ENCODE measurements at regions not wholly inside any gene's neighbourhood (a gene's known extent, or its start where the extent isn't known, plus 50 kb on each side); places are given as distances from the start of the nearest gene placed in this dataset.

- TF ChIP-seq CTCF (IDR thresholded peaks at IDR 0.05; ENCODE audit: borderline replicate concordance, extremely low read depth, low read length, poor library complexity, severe bottlenecking) (no peak), EZH2 (IDR thresholded peaks at IDR 0.05; ENCODE audit: borderline replicate concordance, low read depth, low read length, severe bottlenecking) (no peak)
- no peak overlapping the region for H2AFZ ChIP-seq (ENCODE audit: low read depth, low read length)
- no peaks in the 10 kb centered on the region for H3K36me3 ChIP-seq (ENCODE audit: insufficient read depth, low read length)
- H3K9me3 ChIP-seq (ENCODE audit: insufficient read depth, low read length, severe bottlenecking), result no peaks in the 10 kb centered on the region
- no peak for ATAC-seq (ENCODE audit: insufficient read depth, low read depth)
- H3K4me2 ChIP-seq (ENCODE audit: insufficient read depth, low read length), result no peak overlapping the region
- H3K27ac ChIP-seq (ENCODE audit: low read length), result no peak overlapping the region
- DNase-seq, result no peak
- H3K9ac ChIP-seq (ENCODE audit: low read depth, low read length), result no peak overlapping the region
- no peaks in the 10 kb centered on the region for H4K20me1 ChIP-seq (ENCODE audit: insufficient read depth, low read length)
- H3K27me3 ChIP-seq (ENCODE audit: insufficient read depth, low read length, poor library complexity), result no peaks in the 10 kb centered on the region
- H3K79me2 ChIP-seq (ENCODE audit: insufficient read depth, low read length), result no peaks in the 10 kb centered on the region
- H3K4me3 ChIP-seq (ENCODE audit: low read depth in 1 of 2, low read length in 2 of 2), result no peak overlapping the region
- H3K4me1 ChIP-seq (ENCODE audit: insufficient read depth, low read length), result no peaks in the 10 kb centered on the region
Measured at GRCh38 chr6:86856379-86856778, 80.9 kb upstream of the HTR1E start.

GRCh38 chr6:86848986-86849385, 88.3 kb upstream of the HTR1E start:
- H2AFZ ChIP-seq (ENCODE audit: low read depth, low read length), result no peak overlapping the region
- no peak overlapping the region for H3K4me2 ChIP-seq (ENCODE audit: insufficient read depth, low read length)
- no peaks in the 10 kb centered on the region for H4K20me1 ChIP-seq (ENCODE audit: insufficient read depth, low read length)
- TF ChIP-seq CTCF (IDR thresholded peaks at IDR 0.05; ENCODE audit: borderline replicate concordance, extremely low read depth, low read length, poor library complexity, severe bottlenecking) (no peak), EZH2 (IDR thresholded peaks at IDR 0.05; ENCODE audit: borderline replicate concordance, low read depth, low read length, severe bottlenecking) (no peak)
- no peaks in the 10 kb centered on the region for H3K4me1 ChIP-seq (ENCODE audit: insufficient read depth, low read length)
- H3K79me2 ChIP-seq (ENCODE audit: insufficient read depth, low read length), result no peaks in the 10 kb centered on the region
- no peak overlapping the region for H3K9ac ChIP-seq (ENCODE audit: low read depth, low read length)
- ATAC-seq (ENCODE audit: insufficient read depth, low read depth) (no peak), DNase-seq (no peak)
- no peaks in the 10 kb centered on the region for H3K27me3 ChIP-seq (ENCODE audit: insufficient read depth, low read length, poor library complexity)
- H3K27ac ChIP-seq (ENCODE audit: low read length), result no peak overlapping the region
- H3K4me3 ChIP-seq (ENCODE audit: low read depth in 1 of 2, low read length in 2 of 2), result no peak overlapping the region
- H3K36me3 ChIP-seq (ENCODE audit: insufficient read depth, low read length), result no peaks in the 10 kb centered on the region
- H3K9me3 ChIP-seq (ENCODE audit: insufficient read depth, low read length, severe bottlenecking), result no peaks in the 10 kb centered on the region

- Histone ChIP-seq H3K36me3 (ENCODE audit: insufficient read depth, low read length) (no peaks in the 10 kb centered on the region), H3K27ac (ENCODE audit: low read length) (no peak overlapping the region), H4K20me1 (ENCODE audit: insufficient read depth, low read length) (no peaks in the 10 kb centered on the region), H2AFZ (ENCODE audit: low read depth, low read length) (no peak overlapping the region), H3K4me2 (ENCODE audit: insufficient read depth, low read length) (no peak overlapping the region), H3K4me3 (ENCODE audit: low read depth in 1 of 2, low read length in 2 of 2) (no peak overlapping the region), H3K79me2 (ENCODE audit: insufficient read depth, low read length) (no peaks in the 10 kb centered on the region), H3K9me3 (ENCODE audit: insufficient read depth, low read length, severe bottlenecking) (no peaks in the 10 kb centered on the region), H3K27me3 (ENCODE audit: insufficient read depth, low read length, poor library complexity) (no peaks in the 10 kb centered on the region), H3K4me1 (ENCODE audit: insufficient read depth, low read length) (no peaks in the 10 kb centered on the region), H3K9ac (ENCODE audit: low read depth, low read length) (no peak overlapping the region)
- DNase-seq (no peak), ATAC-seq (ENCODE audit: insufficient read depth, low read depth) (no peak)
- TF ChIP-seq CTCF (IDR thresholded peaks at IDR 0.05; ENCODE audit: borderline replicate concordance, extremely low read depth, low read length, poor library complexity, severe bottlenecking) (no peak), EZH2 (IDR thresholded peaks at IDR 0.05; ENCODE audit: borderline replicate concordance, low read depth, low read length, severe bottlenecking) (no peak)
Measured at GRCh38 chr6:86832686-86833085, 104.6 kb upstream of the HTR1E start.

- TF ChIP-seq EZH2 (IDR thresholded peaks at IDR 0.05; ENCODE audit: borderline replicate concordance, low read depth, low read length, severe bottlenecking) (no peak), CTCF (IDR thresholded peaks at IDR 0.05; ENCODE audit: borderline replicate concordance, extremely low read depth, low read length, poor library complexity, severe bottlenecking) (no peak)
- no peak overlapping the region for H3K4me2 ChIP-seq (ENCODE audit: insufficient read depth, low read length)
- no peaks in the 10 kb centered on the region for H3K36me3 ChIP-seq (ENCODE audit: insufficient read depth, low read length)
- no peak for DNase-seq
- H2AFZ ChIP-seq (ENCODE audit: low read depth, low read length), result no peak overlapping the region
- H3K27ac ChIP-seq (ENCODE audit: low read length), result no peak overlapping the region
- no peaks in the 10 kb centered on the region for H3K9me3 ChIP-seq (ENCODE audit: insufficient read depth, low read length, severe bottlenecking)
- H3K27me3 ChIP-seq (ENCODE audit: insufficient read depth, low read length, poor library complexity), result no peaks in the 10 kb centered on the region
- H3K4me1 ChIP-seq (ENCODE audit: insufficient read depth, low read length), result no peaks in the 10 kb centered on the region
- H3K9ac ChIP-seq (ENCODE audit: low read depth, low read length), result no peak overlapping the region
- no peaks in the 10 kb centered on the region for H3K79me2 ChIP-seq (ENCODE audit: insufficient read depth, low read length)
- no peak for ATAC-seq (ENCODE audit: insufficient read depth, low read depth)
- H3K4me3 ChIP-seq (ENCODE audit: low read depth in 1 of 2, low read length in 2 of 2), result no peak overlapping the region
- H4K20me1 ChIP-seq (ENCODE audit: insufficient read depth, low read length), result no peaks in the 10 kb centered on the region
Measured at GRCh38 chr6:86825436-86825835, 111.9 kb upstream of the HTR1E start.
